DND-41 (cell line): ENCODE measurements at regions not wholly inside any gene's neighbourhood (a gene's known extent, or its start where the extent isn't known, plus 50 kb on each side); places are given as distances from the start of the nearest gene placed in this dataset.

Experiments used
- ATAC-seq: fragments of 200-7000 bp; cut with Tn5 transposase; 3 replicates; pipeline ENCODE4 v1.9.1; 2021; ENCODE audit warnings: low read depth; ENCODE audit not compliant: insufficient read depth
- DNase-seq: peaks from one replicate; pipeline ENCODE4 v3.0.0-alpha.2; 2020
- H2AFZ ChIP-seq: 2 replicates; pipeline ENCODE4 v1.6.0; 2012; ENCODE audit warnings: low read depth, low read length
- H3K27ac ChIP-seq: 2 replicates; pipeline ENCODE4 v1.5.1; 2012; ENCODE audit warnings: low read length, inconsistent platforms
- H3K27me3 ChIP-seq: fragments of 200-600 bp; sonication (generic); 2 replicates; pipeline ENCODE4 v1.6.0; 2012; ENCODE audit warnings: low read length, mild to moderate bottlenecking, inconsistent platforms; ENCODE audit not compliant: insufficient read depth, poor library complexity
- H3K36me3 ChIP-seq: 2 replicates; pipeline ENCODE4 v1.5.1; 2012; ENCODE audit warnings: low read length, inconsistent platforms; ENCODE audit not compliant: insufficient read depth
- H3K4me1 ChIP-seq: 2 replicates; pipeline ENCODE4 v1.5.1; 2012; ENCODE audit warnings: mild to moderate bottlenecking, low read length; ENCODE audit not compliant: insufficient read depth
- H3K4me2 ChIP-seq: 2 replicates; pipeline ENCODE4 v1.6.0; 2012; ENCODE audit warnings: mild to moderate bottlenecking, moderate library complexity, low read length, inconsistent platforms; ENCODE audit not compliant: insufficient read depth
- H3K4me3 ChIP-seq, 2 experiments: fragments of 200-600 bp in 1 of 2; shearing (Covaris generic) in 1 of 2; 2 replicates each; pipeline ENCODE4 v1.5.1; 2012 to 2016; ENCODE audit warnings: inconsistent platforms in 2 of 2, low read length in 2 of 2, mild to moderate bottlenecking in 2 of 2, low read depth in 1 of 2, moderate library complexity in 1 of 2
- H3K79me2 ChIP-seq: 2 replicates; pipeline ENCODE4 v1.6.0; 2012; ENCODE audit warnings: low read length, inconsistent platforms; ENCODE audit not compliant: insufficient read depth
- H3K9ac ChIP-seq: 2 replicates; pipeline ENCODE4 v1.6.0; 2012; ENCODE audit warnings: low read depth, mild to moderate bottlenecking, inconsistent platforms, low read length, moderate library complexity
- H3K9me3 ChIP-seq: 2 replicates; pipeline ENCODE4 v1.5.1; 2012; ENCODE audit warnings: low read length, moderate library complexity, mild to moderate bottlenecking, inconsistent platforms; ENCODE audit not compliant: insufficient read depth, severe bottlenecking
- H4K20me1 ChIP-seq: 2 replicates; pipeline ENCODE4 v1.6.0; 2012; ENCODE audit warnings: low read length; ENCODE audit not compliant: insufficient read depth
- CTCF ChIP-seq: IDR thresholded peaks from 2 replicates; pipeline ENCODE4 v1.5.1; 2012; ENCODE audit warnings: borderline replicate concordance, low read length, moderate library complexity, mild to moderate bottlenecking; ENCODE audit not compliant: poor library complexity, severe bottlenecking; ENCODE audit errors: extremely low read depth
- EZH2 ChIP-seq: IDR thresholded peaks from 3 replicates; pipeline ENCODE4 v1.6.1; 2012; ENCODE audit warnings: borderline replicate concordance, low read depth, mild to moderate bottlenecking, moderate library complexity, low read length, inconsistent platforms; ENCODE audit not compliant: severe bottlenecking

GRCh38 chr9:27673641-27674040 is 100.4 kb upstream of the C9orf72 start:
- H3K36me3 ChIP-seq, result no peaks in the 10 kb centered on the region
- H3K9me3 ChIP-seq, result no peaks in the 10 kb centered on the region
- TF ChIP-seq CTCF (no peak), EZH2 (no peak)
- ATAC-seq (no peak), DNase-seq (no peak)
- no peaks in the 10 kb centered on the region for H4K20me1 ChIP-seq
- H2AFZ ChIP-seq, result no peak overlapping the region
- H3K4me1 ChIP-seq, result no peaks in the 10 kb centered on the region
- H3K4me3 ChIP-seq, result no peak overlapping the region
- H3K9ac ChIP-seq, result no peak overlapping the region
- no peaks in the 10 kb centered on the region for H3K27me3 ChIP-seq
- H3K4me2 ChIP-seq, result no peak overlapping the region
- no peak overlapping the region for H3K27ac ChIP-seq
- H3K79me2 ChIP-seq, result no peaks in the 10 kb centered on the region

GRCh38 chr9:27675354-27675753 is 102.1 kb upstream of the C9orf72 start:
- Histone ChIP-seq H3K9ac (no peak overlapping the region), H3K36me3 (no peaks in the 10 kb centered on the region), H3K4me1 (no peaks in the 10 kb centered on the region), H3K4me2 (no peak overlapping the region), H2AFZ (no peak overlapping the region), H3K27ac (no peak overlapping the region), H3K4me3 (no peak overlapping the region), H4K20me1 (no peaks in the 10 kb centered on the region), H3K27me3 (no peaks in the 10 kb centered on the region), H3K9me3 (no peaks in the 10 kb centered on the region), H3K79me2 (no peaks in the 10 kb centered on the region)
- DNase-seq (no peak), ATAC-seq (no peak)
- no peak for TF ChIP-seq EZH2

- Histone ChIP-seq H3K27ac (no peak overlapping the region), H3K79me2 (no peaks in the 10 kb centered on the region), H3K4me1 (no peaks in the 10 kb centered on the region), H3K27me3 (no peaks in the 10 kb centered on the region), H3K9ac (no peak overlapping the region), H3K4me3 (no peak overlapping the region), H3K9me3 (no peaks in the 10 kb centered on the region), H3K36me3 (no peaks in the 10 kb centered on the region), H3K4me2 (no peak overlapping the region), H2AFZ (no peak overlapping the region), H4K20me1 (no peaks in the 10 kb centered on the region)
- no peak for TF ChIP-seq EZH2
- no peak for TF ChIP-seq CTCF
- no peak for ATAC-seq
- no peak for DNase-seq
Observed at GRCh38 chr9:27676827-27677226, 103.5 kb upstream of the C9orf72 start.

- no peak for DNase-seq
- H3K4me2 ChIP-seq, result no peak overlapping the region
Observed at GRCh38 chr9:27679338-27679737, 106.1 kb upstream of the C9orf72 start.

More at GRCh38 chr9:27679338-27679737, 106.1 kb upstream of the C9orf72 start:
- Histone ChIP-seq H4K20me1 (no peaks in the 10 kb centered on the region), H2AFZ (no peak overlapping the region), H3K9me3 (no peaks in the 10 kb centered on the region), H3K4me1 (no peaks in the 10 kb centered on the region), H3K9ac (no peak overlapping the region), H3K27me3 (no peaks in the 10 kb centered on the region), H3K27ac (no peak overlapping the region), H3K4me3 (no peak overlapping the region), H3K36me3 (no peaks in the 10 kb centered on the region), H3K79me2 (no peaks in the 10 kb centered on the region)
- TF ChIP-seq CTCF (no peak), EZH2 (no peak)
- no peak for ATAC-seq
